Hypothalamus (tissue), 51 donors: ENCODE measurements at regions not wholly inside any gene's neighbourhood (a gene's known extent, or its start where the extent isn't known, plus 50 kb on each side); places are given as distances from the start of the nearest gene placed in this dataset.

Source experiments
- DNase-seq, 51 donors: peaks; one replicate each; lab custom pipeline; 2025; lab: John Stamatoyannopoulos, UW

- DNase-seq, result no peak
Measured at GRCh38 chr13:70714993-70715392, 606.7 kb upstream of the KLHL1 start.

- no peak for DNase-seq
Measured at GRCh38 chr13:70708775-70709174, 600.5 kb upstream of the KLHL1 start.

- no peak for DNase-seq
Measured at GRCh38 chr13:70703755-70704154, 595.5 kb upstream of the KLHL1 start.

GRCh38 chr13:70694996-70695715, 586.9 kb upstream of the KLHL1 start:
- no peak for DNase-seq

- DNase-seq, result no peak
Measured at GRCh38 chr13:70668983-70669382, 560.7 kb upstream of the KLHL1 start.

- DNase-seq, result no peak
Measured at GRCh38 chr13:70668293-70668692, 560.0 kb upstream of the KLHL1 start.

GRCh38 chr13:70666883-70667556, 558.8 kb upstream of the KLHL1 start:
- DNase-seq, result no peak

GRCh38 chr13:70662231-70662940, 554.1 kb upstream of the KLHL1 start:
- no peak for DNase-seq

- no peak for DNase-seq
Measured at GRCh38 chr13:70644052-70644451, 535.8 kb upstream of the KLHL1 start.

GRCh38 chr13:70634893-70635292, 526.6 kb upstream of the KLHL1 start:
- DNase-seq, result no peak

GRCh38 chr13:70630247-70630646, 522.0 kb upstream of the KLHL1 start:
- DNase-seq, result no peak

- no peak for DNase-seq
Measured at GRCh38 chr13:70623239-70623638, 515.0 kb upstream of the KLHL1 start.

- DNase-seq, result no peak
Measured at GRCh38 chr13:70622796-70623195, 514.5 kb upstream of the KLHL1 start.

GRCh38 chr13:70619936-70620335, 511.7 kb upstream of the KLHL1 start:
- no peak for DNase-seq

- no peak for DNase-seq
Measured at GRCh38 chr13:70616847-70617246, 508.6 kb upstream of the KLHL1 start.

- no peak for DNase-seq
Measured at GRCh38 chr13:70613295-70613694, 505.0 kb upstream of the KLHL1 start.

GRCh38 chr13:70612881-70613280, 504.6 kb upstream of the KLHL1 start:
- no peak for DNase-seq

- DNase-seq, result no peak
Measured at GRCh38 chr13:70604448-70604847, 496.2 kb upstream of the KLHL1 start.

GRCh38 chr13:70593716-70594115, 485.5 kb upstream of the KLHL1 start:
- no peak for DNase-seq

GRCh38 chr13:70585109-70585508, 476.9 kb upstream of the KLHL1 start:
- no peak for DNase-seq

GRCh38 chr13:70580825-70581224, 472.6 kb upstream of the KLHL1 start:
- no peak for DNase-seq

- DNase-seq, result no peak
Measured at GRCh38 chr13:70579941-70580340, 471.7 kb upstream of the KLHL1 start.
